CD4-positive, alpha-beta T cell (primary cell): ENCODE measurements at regions not wholly inside any gene's neighbourhood (a gene's known extent, or its start where the extent isn't known, plus 50 kb on each side); places are given as distances from the start of the nearest gene placed in this dataset.

Experiments
- ATAC-seq: fragments of 200-7000 bp; cut with Tn5 transposase; one replicate; pipeline ENCODE4 v1.10.0; 2022; ENCODE audit warnings: mild to moderate bottlenecking; ENCODE audit not compliant: poor library complexity
- CTCF ChIA-PET: fragments of 350-600 bp; sonication (Branson Sonifier 250); formaldehyde crosslinking; loops from one replicate; lab custom pipeline; 2021; ENCODE audit warnings: antibody characterized with exemption, inconsistent platforms; lab: Charles Lee
- POLR2A ChIA-PET: fragments of 350-600 bp; sonication (Branson Sonifier 250); formaldehyde crosslinking; loops from one replicate; lab custom pipeline; 2021; ENCODE audit warnings: antibody characterized with exemption, inconsistent platforms; lab: Charles Lee
- DNase-seq, 14 experiments: peaks; one replicate each; pipeline ENCODE4 v3.0.0-alpha.2; 2013 to 2020; ENCODE audit warnings: mixed read lengths in 2 of 14
- H3K27ac ChIP-seq, 2 donors: one replicate each; pipeline versions ENCODE4 v1.5.1 to v1.7.0; 2013; ENCODE audit warnings: low read length in 2 of 2, low read depth in 1 of 2, mild to moderate bottlenecking in 1 of 2
- H3K27me3 ChIP-seq, 2 experiments: 1 replicate in 1 of 2; 2 replicates in 1 of 2; pipeline versions ENCODE4 v1.6.1 to v1.7.0; 2013; ENCODE audit warnings: low read length in 2 of 2, control low read depth in 1 of 2, mild to moderate bottlenecking in 1 of 2, moderate library complexity in 1 of 2; ENCODE audit not compliant: insufficient read depth in 2 of 2, control insufficient read depth in 1 of 2
- H3K36me3 ChIP-seq: one replicate; pipeline ENCODE4 v1.6.1; 2013; ENCODE audit warnings: low read length, control low read depth; ENCODE audit not compliant: insufficient read depth
- H3K4me1 ChIP-seq: one replicate; pipeline ENCODE4 v1.6.1; 2013; ENCODE audit warnings: low read length, control low read depth; ENCODE audit not compliant: insufficient read depth
- H3K4me3 ChIP-seq: one replicate; pipeline ENCODE4 v1.5.1; 2013; ENCODE audit warnings: mild to moderate bottlenecking, low read length, moderate library complexity
- H3K9me3 ChIP-seq, 2 experiments: 1 replicate in 1 of 2; 2 replicates in 1 of 2; pipeline versions ENCODE4 v1.6.1 to v1.7.0; 2013; ENCODE audit warnings: low read length in 2 of 2, mild to moderate bottlenecking in 2 of 2, control low read depth in 1 of 2, moderate library complexity in 1 of 2; ENCODE audit not compliant: control insufficient read depth in 1 of 2, insufficient read depth in 1 of 2
- H3K27ac Mint-ChIP-seq: one replicate; pipeline ENCODE4 v1.8.0; 2020; ENCODE audit warnings: mixed read lengths
- H3K27me3 Mint-ChIP-seq: one replicate; pipeline ENCODE4 v1.8.0; 2021; ENCODE audit warnings: mixed read lengths
- H3K36me3 Mint-ChIP-seq: one replicate; pipeline ENCODE4 v1.8.0; 2021; ENCODE audit warnings: low read depth, mixed read lengths
- H3K4me1 Mint-ChIP-seq: one replicate; pipeline ENCODE4 v1.8.0; 2021; ENCODE audit warnings: low read depth, mixed read lengths
- H3K4me3 Mint-ChIP-seq: one replicate; pipeline ENCODE4 v1.8.0; 2020; ENCODE audit warnings: mild to moderate bottlenecking, mixed read lengths
- H3K9me3 Mint-ChIP-seq: one replicate; pipeline ENCODE4 v1.8.0; 2020; ENCODE audit warnings: mixed read lengths
- CTCF ChIP-seq: fragments of 200-600 bp; IDR thresholded peaks from one replicate; pipeline ENCODE4 v1.8.0; 2022; ENCODE audit warnings: antibody characterized with exemption, mild to moderate bottlenecking
- intact Hi-C, 2 experiments: fragments of 100-400 bp; cut with DNase I in 1 of 2; cut with micrococcal nuclease in 1 of 2; formaldehyde crosslinking; loops; one replicate each; pipeline versions ENCODE4 v1.15.1 to v1.9.0; 2023 to 2025; cut with DNase I, micrococcal nuclease

- TF ChIP-seq CTCF = no peak
- Mint-ChIP-seq H3K36me3 (no peaks in the 10 kb centered on the region), H3K4me3 (no peak overlapping the region), H3K4me1 (no peaks in the 10 kb centered on the region), H3K27me3 (no peaks in the 10 kb centered on the region), H3K27ac (no peak overlapping the region), H3K9me3 (peaks cover 3% of the 10 kb centered on the region)
- DNase-seq (no peak), ATAC-seq (no peak)
- ChIA-PET POLR2A (no interaction called here), CTCF (no interaction called here)
- H3K9me3 ChIP-seq = peaks cover 0 to 11% of the 10 kb centered on the region in 2 experiments
- H3K4me3 ChIP-seq = no peak overlapping the region
- no peaks in the 10 kb centered on the region for H3K4me1 ChIP-seq
- intact Hi-C loops = no loop called here
- no peaks in the 10 kb centered on the region for H3K27me3 ChIP-seq
- no peaks in the 10 kb centered on the region for H3K36me3 ChIP-seq
- no peak overlapping the region for H3K27ac ChIP-seq
Observed at GRCh38 chr4:136850446-136850845, 681.8 kb downstream of the PCDH18 start.

GRCh38 chr4:136847881-136848621 lies 684.2 kb downstream of the PCDH18 start:
- no peak overlapping the region for H3K27ac ChIP-seq
- Mint-ChIP-seq H3K9me3 (peaks cover 8% of the 10 kb centered on the region), H3K4me1 (no peaks in the 10 kb centered on the region), H3K36me3 (no peaks in the 10 kb centered on the region), H3K4me3 (no peak overlapping the region), H3K27me3 (no peaks in the 10 kb centered on the region), H3K27ac (no peak overlapping the region)
- H3K27me3 ChIP-seq = no peaks in the 10 kb centered on the region
- no peak for TF ChIP-seq CTCF
- no peaks in the 10 kb centered on the region for H3K36me3 ChIP-seq
- intact Hi-C loops = no loop called here
- DNase-seq (no peak), ATAC-seq (no peak)
- CTCF ChIA-PET = no interaction called here
- H3K9me3 ChIP-seq = peaks cover 0 to 11% of the 10 kb centered on the region in 2 experiments
- H3K4me3 ChIP-seq = no peak overlapping the region
- POLR2A ChIA-PET = no interaction called here
- no peaks in the 10 kb centered on the region for H3K4me1 ChIP-seq

DNA sequence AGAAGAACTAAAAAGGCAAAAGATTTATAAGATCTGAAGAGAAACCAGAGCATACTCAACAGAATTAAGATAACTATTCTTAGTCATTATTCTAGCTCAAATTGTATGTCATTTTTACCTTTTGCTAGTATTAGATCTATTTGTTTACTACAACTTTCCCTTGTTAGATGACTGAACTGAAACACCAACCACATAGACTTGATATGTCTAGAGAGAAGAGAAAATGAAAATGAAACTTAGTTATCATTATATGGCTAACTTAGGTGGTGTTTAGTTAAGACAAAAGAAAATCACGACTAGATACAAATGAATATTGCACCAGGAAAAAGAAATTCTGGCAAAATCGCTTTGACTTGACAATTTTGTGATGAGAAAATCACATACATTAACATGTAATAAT lies 690.8 kb downstream of the PCDH18 start:
- Mint-ChIP-seq H3K4me1 (no peaks in the 10 kb centered on the region), H3K9me3 (peaks cover 10% of the 10 kb centered on the region), H3K27me3 (no peaks in the 10 kb centered on the region), H3K27ac (no peak overlapping the region), H3K36me3 (no peaks in the 10 kb centered on the region), H3K4me3 (no peak overlapping the region)
- no peak overlapping the region for H3K4me3 ChIP-seq
- no peak overlapping the region for H3K27ac ChIP-seq
- no peaks in the 10 kb centered on the region for H3K27me3 ChIP-seq
- peaks cover 0 to 4% of the 10 kb centered on the region in 2 experiments for H3K9me3 ChIP-seq
- H3K36me3 ChIP-seq = no peaks in the 10 kb centered on the region
- ATAC-seq (no peak), DNase-seq (no peak)
- ChIA-PET POLR2A (no interaction called here), CTCF (no interaction called here)
- intact Hi-C loops = no loop called here
- no peaks in the 10 kb centered on the region for H3K4me1 ChIP-seq
- TF ChIP-seq CTCF = no peak
